Keratinocyte (primary cell): ENCODE measurements at regions not wholly inside any gene's neighbourhood (a gene's known extent, or its start where the extent isn't known, plus 50 kb on each side); places are given as distances from the start of the nearest gene placed in this dataset.

Source experiments
- CTCF ChIP-seq, 3 experiments: IDR thresholded peaks in 1 of 3; conservative IDR thresholded peaks in 1 of 3; optimal IDR thresholded peaks in 1 of 3; 2 replicates in 2 of 3; 3 replicates in 1 of 3; pipeline versions ENCODE3 to v1.5.1; 2011; ENCODE audit warnings: low read length in 3 of 3, mild to moderate bottlenecking in 3 of 3, moderate library complexity in 2 of 3, control low read depth in 1 of 3, inconsistent platforms in 1 of 3; ENCODE audit not compliant: insufficient read depth in 2 of 3; ENCODE audit errors: extremely low read depth in 1 of 3
- EZH2 ChIP-seq: IDR thresholded peaks from one replicate; pipeline ENCODE4 v1.6.1; 2012; ENCODE audit warnings: inconsistent platforms, mild to moderate bottlenecking, low read length, moderate library complexity

- TF ChIP-seq CTCF (optimal IDR thresholded peaks at IDR 0.05 in 1 of 3, IDR thresholded peaks at IDR 0.05 in 1 of 3, conservative IDR thresholded peaks at IDR 0.05 in 1 of 3; ENCODE audit: extremely low read depth in 1 of 3, insufficient read depth in 2 of 3, low read length in 3 of 3): no peak
- no peak for TF ChIP-seq EZH2
Observed at GRCh38 chr6:71047417-71047816, 90.6 kb upstream of the B3GAT2 start.
